Right lobe of liver (tissue), 6 donors: ENCODE measurements at regions not wholly inside any gene's neighbourhood (a gene's known extent, or its start where the extent isn't known, plus 50 kb on each side); places are given as distances from the start of the nearest gene placed in this dataset.

Source experiments
- ATAC-seq, 4 donors: fragments of 200-7000 bp; cut with Tn5 transposase; one replicate each; pipeline ENCODE4 v1.9.1; 2020; ENCODE audit warnings: mild to moderate bottlenecking in 4 of 4, moderate library complexity in 4 of 4
- DNase-seq, 3 donors: peaks; one replicate each; pipeline ENCODE4 v3.0.0-alpha.2; 2020
- H3K27ac ChIP-seq, 3 donors: fragments of 200-600 bp; one replicate each; pipeline ENCODE4 v1.8.0; 2022
- H3K27me3 ChIP-seq, 2 donors: fragments of 200-600 bp; one replicate each; pipeline ENCODE4 v1.8.0; 2022
- H3K36me3 ChIP-seq, 4 donors: fragments of 200-600 bp; sonication (generic) in 1 of 4; one replicate each; pipeline versions ENCODE4 v1.5.1 to v1.8.0; 2017 to 2022; ENCODE audit warnings: control low read depth in 1 of 4
- H3K4me1 ChIP-seq, 4 donors: fragments of 200-600 bp; sonication (generic) in 1 of 4; one replicate each; pipeline versions ENCODE4 v1.5.1 to v1.8.0; 2017 to 2022; ENCODE audit warnings: control low read depth in 1 of 4
- H3K4me3 ChIP-seq, 3 donors: fragments of 200-600 bp; one replicate each; pipeline ENCODE4 v1.8.0; 2022
- H3K9me3 ChIP-seq, 4 donors: fragments of 200-600 bp; sonication (generic) in 1 of 4; one replicate each; pipeline versions ENCODE4 v1.5.1 to v1.8.0; 2017 to 2022; ENCODE audit warnings: control low read depth in 1 of 4
- POLR2A ChIP-seq: fragments of 450-650 bp; IDR thresholded peaks from one replicate; pipeline ENCODE4 v1.6.1; 2017; ENCODE audit warnings: antibody characterized with exemption, mild to moderate bottlenecking
- WGBS: methylation state at CpG from one replicate; pipeline ENCODE4 v1.1.6; 2018; ENCODE audit warnings: low coverage, low lambda C conversion rate; ENCODE audit not compliant: insufficient coverage; ENCODE audit errors: missing lambda C conversion rate; 5-methylcytosine and 5-hydroxymethylcytosine counted together
- intact Hi-C, 2 donors: fragments of 100-400 bp; cut with DNase I; formaldehyde crosslinking; loops; one replicate each; pipeline versions ENCODE4 v1.11.2 to v1.14.1; 2022
- TF ChIP-seq, protein P1 (sequence below), 4 donors: fragments of 200-600 bp in 3 of 4; fragments of 450-650 bp in 1 of 4; IDR thresholded peaks; one replicate each; pipeline versions ENCODE4 v1.5.1 to v1.8.0; 2016 to 2022; ENCODE audit warnings: antibody characterized with exemption in 4 of 4, mild to moderate bottlenecking in 2 of 4
- donor health status: DM: no; HTN: yes; CAD: no.
- donor health status: DM: no; HTN: no; CAD: no.
- donor health status: DM: no; HTN: no; CAD: no.
- donor health status: DM: no; HTN: yes; CAD: no.
- donor health status: DM: no; HTN: yes; CAD: no.

DNA sequence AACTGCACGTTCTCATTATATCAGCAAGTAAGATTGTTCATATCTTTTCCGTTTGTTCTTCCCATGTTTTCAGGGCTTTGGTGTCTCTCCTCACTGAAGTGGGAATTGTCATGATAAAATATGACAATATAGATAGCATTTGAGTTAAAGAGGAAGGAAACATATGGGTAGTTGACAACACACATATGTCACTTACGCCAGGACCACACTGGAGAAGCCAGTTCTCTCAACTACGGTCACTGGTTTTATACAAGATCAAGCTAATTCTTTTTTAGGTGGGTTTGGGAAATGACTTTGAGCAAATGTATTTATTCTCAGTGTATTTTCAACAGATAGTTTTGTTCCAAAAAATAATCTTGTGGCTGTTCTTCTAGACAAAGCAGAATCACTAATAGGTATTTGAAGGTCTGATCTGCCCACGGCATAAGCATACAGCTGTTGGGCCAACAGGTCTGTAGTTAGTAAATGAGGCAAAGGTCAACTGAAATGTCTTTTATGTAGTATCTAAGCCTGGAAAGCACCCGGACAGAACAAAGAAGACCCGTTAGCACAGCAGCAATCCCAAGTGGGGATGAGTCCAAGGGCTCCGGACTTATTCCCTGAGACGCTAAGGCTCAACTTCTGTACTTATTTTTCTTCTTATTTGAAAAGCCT is 433.6 kb upstream of the ZP4 start:
- WGBS: 49% methylated on average over 9 of the region's 9 CpGs
- Histone ChIP-seq H3K27ac (no peak overlapping the region), H3K9me3 (no peaks in the 10 kb centered on the region), H3K27me3 (no peaks in the 10 kb centered on the region), H3K4me3 (no peak overlapping the region), H3K36me3 (no peaks in the 10 kb centered on the region), H3K4me1 (peaks cover 0 to 5% (median 0%) of the 10 kb centered on the region in 4 donors)
- intact Hi-C loops: no loop called here
- peak in 2 of 4 donors; percentile 60 to 69 for ATAC-seq
- TF ChIP-seq, protein P1, sequence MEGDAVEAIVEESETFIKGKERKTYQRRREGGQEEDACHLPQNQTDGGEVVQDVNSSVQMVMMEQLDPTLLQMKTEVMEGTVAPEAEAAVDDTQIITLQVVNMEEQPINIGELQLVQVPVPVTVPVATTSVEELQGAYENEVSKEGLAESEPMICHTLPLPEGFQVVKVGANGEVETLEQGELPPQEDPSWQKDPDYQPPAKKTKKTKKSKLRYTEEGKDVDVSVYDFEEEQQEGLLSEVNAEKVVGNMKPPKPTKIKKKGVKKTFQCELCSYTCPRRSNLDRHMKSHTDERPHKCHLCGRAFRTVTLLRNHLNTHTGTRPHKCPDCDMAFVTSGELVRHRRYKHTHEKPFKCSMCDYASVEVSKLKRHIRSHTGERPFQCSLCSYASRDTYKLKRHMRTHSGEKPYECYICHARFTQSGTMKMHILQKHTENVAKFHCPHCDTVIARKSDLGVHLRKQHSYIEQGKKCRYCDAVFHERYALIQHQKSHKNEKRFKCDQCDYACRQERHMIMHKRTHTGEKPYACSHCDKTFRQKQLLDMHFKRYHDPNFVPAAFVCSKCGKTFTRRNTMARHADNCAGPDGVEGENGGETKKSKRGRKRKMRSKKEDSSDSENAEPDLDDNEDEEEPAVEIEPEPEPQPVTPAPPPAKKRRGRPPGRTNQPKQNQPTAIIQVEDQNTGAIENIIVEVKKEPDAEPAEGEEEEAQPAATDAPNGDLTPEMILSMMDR (IDR thresholded peaks at IDR 0.05): no peak
- no peak for TF ChIP-seq POLR2A
- DNase-seq: no peak

DNA sequence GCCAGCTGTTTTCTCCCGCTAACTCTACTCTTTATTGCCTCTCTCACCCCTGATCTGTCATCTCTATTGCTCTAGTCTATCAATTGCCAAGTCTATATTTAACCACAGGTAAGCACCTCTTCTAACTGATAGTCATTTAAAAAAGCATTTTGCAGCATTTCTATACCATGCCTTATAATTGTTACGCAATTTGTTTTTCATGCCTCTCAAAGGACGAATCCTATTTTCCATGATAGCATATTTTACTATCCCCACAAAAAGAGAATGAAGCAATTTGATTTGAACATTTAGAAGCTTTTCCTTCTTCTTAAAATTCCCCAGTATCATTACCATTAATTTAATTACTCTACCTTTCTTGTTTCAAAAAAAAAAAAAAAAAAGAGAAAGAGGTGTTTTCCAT is 432.8 kb upstream of the ZP4 start:
- Histone ChIP-seq H3K4me3 (no peak overlapping the region), H3K36me3 (no peaks in the 10 kb centered on the region), H3K27ac (no peak overlapping the region), H3K27me3 (no peaks in the 10 kb centered on the region), H3K9me3 (no peaks in the 10 kb centered on the region), H3K4me1 (peaks cover 0 to 5% (median 0%) of the 10 kb centered on the region in 4 donors)
- no peak for DNase-seq
- TF ChIP-seq POLR2A: no peak
- TF ChIP-seq, protein P1 (IDR thresholded peaks at IDR 0.05): no peak
- intact Hi-C loops: no loop called here
- 83% methylated on average over 3 of the region's 3 CpGs for WGBS
- ATAC-seq: no peak

DNA sequence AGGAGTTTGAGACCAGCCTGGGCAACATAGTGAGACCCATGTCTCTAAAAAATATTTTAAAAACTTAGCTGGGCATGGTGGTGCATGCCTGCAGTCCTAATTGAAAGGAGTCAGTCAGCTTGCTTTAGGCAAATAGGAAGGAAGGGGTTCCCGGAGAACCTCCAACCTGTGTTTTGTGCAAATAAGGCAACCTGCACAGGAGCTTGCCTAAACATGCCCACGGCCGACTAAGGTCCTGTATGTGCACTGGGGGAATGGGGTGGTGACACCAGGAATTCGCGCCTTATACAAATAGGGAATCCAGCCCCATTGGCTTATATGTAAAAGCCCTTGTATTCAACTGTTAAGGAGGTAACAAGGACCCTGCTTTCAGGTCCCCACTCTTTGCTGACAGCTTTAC is 429.2 kb upstream of the ZP4 start:
- no peaks in the 10 kb centered on the region for H3K9me3 ChIP-seq
- no peak overlapping the region for H3K27ac ChIP-seq
- no peak for ATAC-seq
- DNase-seq: no peak
- 72% methylated on average over 5 of the region's 5 CpGs for WGBS
- H3K27me3 ChIP-seq: no peaks in the 10 kb centered on the region
- intact Hi-C loops: no loop called here
- H3K4me1 ChIP-seq: peaks cover 0 to 5% (median 0%) of the 10 kb centered on the region in 4 donors
- H3K36me3 ChIP-seq: no peaks in the 10 kb centered on the region
- TF ChIP-seq, protein P1 (IDR thresholded peaks at IDR 0.05): no peak
- no peak for TF ChIP-seq POLR2A
- H3K4me3 ChIP-seq: no peak overlapping the region

DNA sequence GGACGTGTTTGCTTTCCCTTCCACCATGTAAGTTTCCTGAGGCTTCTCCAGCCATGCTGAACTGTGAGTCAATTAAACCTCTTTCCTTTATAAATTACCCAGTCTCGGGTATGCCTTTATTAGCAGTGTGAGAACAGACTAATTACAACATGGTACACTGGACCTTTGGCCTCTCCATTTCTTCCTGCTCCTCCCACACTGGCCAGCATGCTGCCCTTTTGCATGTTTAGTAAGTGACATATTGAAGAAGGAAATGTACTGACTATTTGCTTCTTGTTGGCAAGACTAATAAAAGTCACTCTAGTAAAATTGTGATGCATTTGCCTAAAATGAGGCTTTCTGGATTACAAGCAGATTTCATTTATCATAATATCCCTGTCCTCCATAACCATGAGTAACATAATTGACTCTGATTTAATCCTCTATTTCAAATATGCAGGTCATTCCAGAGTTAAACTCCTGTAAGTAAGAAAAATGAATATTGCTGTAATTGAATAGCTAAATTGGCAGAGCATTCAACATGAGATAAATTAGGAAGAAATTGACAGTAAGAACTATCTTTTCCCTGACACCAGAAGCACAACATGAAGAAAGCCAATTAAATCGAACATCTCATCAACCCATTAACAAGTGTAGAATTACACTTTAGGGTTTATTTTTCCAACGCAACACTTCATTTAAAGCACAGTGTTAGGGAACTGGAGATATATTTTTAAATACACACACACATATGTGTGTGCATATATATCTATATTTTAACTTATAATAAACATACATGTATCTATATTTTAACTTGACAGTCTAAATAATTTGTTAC is 427.8 kb upstream of the ZP4 start:
- Histone ChIP-seq H3K27me3 (no peaks in the 10 kb centered on the region), H3K4me3 (no peak overlapping the region), H3K4me1 (peaks cover 0 to 5% (median 0%) of the 10 kb centered on the region in 4 donors), H3K27ac (no peak overlapping the region), H3K36me3 (no peaks in the 10 kb centered on the region), H3K9me3 (no peaks in the 10 kb centered on the region)
- TF ChIP-seq, protein P1 (IDR thresholded peaks at IDR 0.05): no peak
- TF ChIP-seq POLR2A: no peak
- ATAC-seq (peak in 3 of 4 donors; percentile 50 to 83 (median 76)), DNase-seq (no peak)
- intact Hi-C loops: no loop called here
- 62% methylated on average over 4 of the region's 4 CpGs for WGBS
